HG02798 (cell line): ENCODE measurements at regions not wholly inside any gene's neighbourhood (a gene's known extent, or its start where the extent isn't known, plus 50 kb on each side); places are given as distances from the start of the nearest gene placed in this dataset.

Experiments
- ATAC-seq: cut with Tn5 transposase; IDR thresholded peaks from one replicate; pipeline ENCODE4 v1.9.1; 2021; ENCODE audit warnings: mild to moderate bottlenecking; ENCODE audit not compliant: unreplicated experiment, poor library complexity

DNA sequence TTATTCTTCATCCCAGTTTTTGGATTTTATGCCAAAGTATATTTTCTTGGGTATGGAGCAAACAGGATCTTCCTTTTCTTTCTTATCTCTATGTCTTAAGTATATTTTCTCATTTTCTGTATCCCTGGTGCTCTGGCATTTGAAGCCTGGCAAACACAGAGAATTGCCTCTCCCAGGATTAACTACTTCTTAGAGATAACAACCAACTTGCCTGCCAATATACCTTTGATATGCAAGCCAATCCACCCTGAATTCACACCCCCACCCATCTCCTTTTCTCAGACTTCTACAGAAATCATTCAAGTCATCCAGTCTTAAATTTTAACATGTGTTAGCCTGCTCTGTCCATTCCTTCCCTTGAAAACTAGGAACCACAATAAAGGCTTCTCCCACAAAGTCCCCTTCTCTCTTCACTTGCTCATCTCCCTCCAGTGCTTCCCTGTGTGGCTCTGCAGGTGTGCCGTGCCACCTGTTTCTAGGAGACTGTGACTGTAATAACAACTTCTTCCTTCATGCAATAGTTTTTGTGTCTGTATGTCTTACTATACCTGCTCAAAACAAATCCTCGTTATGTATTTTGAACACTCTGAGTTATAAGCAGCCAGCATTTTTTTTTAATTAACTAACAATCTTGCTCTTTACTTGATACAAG, 649.7 kb upstream of the RIOK2 start:
- ATAC-seq: no peak

DNA sequence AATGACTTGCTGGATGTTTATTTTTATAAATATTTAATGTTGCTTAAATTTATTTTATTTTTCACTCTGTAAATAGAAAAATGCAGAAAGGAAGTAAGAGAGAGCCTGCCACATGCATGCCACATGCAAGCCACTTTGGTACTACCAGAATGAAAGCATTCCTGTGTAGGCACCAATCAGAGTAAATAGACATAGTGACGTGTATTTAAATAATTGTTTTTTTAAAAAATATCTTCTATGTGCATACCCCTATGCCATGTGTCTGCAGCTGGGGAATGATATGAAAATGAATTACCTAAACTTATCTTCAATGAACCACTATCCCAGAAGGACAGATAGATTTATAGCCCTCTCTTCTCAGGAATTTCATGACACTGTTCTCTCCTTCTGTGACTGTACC, 651.5 kb upstream of the RIOK2 start:
- ATAC-seq: no peak

- ATAC-seq: no peak
Observed at GRCh38 chr5:97835112-97835511, 652.1 kb upstream of the RIOK2 start.

DNA sequence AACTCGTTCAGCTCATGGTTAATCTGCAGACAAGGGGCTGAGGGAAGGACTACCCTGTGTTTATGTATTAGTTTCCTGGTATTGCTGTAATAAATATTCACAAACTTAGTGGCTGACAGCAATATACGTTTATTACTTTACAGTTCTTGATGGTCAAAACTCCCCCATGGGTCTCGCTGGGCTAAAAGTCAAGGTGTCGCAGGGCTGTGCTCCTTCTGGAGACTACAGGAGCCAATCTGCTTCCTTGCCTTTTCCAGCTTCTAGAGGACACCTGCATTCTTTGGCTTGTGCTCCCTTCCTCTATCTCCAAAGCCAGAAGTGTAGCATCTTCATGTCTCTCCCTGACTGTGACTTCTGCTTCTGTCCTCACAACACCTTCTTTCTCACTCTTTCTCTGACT, 653.8 kb upstream of the RIOK2 start:
- ATAC-seq: no peak

DNA sequence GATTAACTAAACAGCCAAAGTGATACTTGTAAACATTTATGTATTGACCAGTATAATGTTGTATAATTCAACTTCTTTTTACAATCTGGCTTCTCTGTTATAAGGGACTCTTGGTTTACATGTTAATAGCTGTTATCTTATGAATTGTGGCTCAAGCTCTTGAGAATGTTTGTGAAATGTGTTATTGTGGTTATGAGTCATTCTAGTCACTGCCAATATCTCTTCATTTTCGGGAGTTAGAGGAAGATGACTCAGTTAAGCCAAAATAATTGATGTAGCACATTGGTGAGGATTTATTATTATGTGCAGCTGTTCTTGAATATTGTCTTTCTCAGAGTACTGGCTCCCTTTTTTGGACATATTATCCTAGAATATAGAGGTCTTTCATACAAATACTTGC, 655.2 kb upstream of the RIOK2 start:
- ATAC-seq: peak; percentile 88

DNA sequence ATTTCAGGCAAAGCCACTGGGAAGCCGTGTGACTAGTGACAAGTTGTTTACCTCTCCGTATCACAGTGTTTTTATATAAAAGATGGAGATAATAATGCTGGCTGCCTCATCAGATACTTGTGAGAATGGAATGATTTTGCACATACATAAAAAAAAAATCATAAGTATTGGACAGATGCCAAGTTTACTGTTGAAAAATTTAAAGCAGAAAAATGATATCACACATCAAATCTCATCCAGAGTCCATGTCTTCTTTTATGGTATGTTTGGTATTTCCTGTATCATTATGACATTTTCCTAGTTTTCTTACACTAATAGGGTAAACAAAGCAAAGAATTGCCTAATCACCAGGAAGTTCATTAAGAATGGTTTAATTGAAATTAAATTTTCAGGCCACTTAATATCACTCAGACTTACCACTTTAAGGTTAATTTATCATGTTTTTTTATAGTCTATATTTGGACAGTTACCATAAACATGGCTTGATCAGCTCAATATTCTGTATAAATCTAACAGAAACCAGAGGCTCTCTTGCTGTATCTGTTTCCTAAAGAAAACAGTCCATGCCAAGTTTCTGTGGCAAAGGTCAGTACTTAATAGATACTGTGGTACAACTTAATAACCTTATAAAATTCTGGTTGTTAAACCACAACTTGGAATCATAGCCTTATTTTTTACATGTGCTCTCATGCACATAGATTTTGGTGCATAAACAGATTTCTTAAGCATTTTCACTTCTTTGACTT, 656.5 kb upstream of the RIOK2 start:
- ATAC-seq: no peak

DNA sequence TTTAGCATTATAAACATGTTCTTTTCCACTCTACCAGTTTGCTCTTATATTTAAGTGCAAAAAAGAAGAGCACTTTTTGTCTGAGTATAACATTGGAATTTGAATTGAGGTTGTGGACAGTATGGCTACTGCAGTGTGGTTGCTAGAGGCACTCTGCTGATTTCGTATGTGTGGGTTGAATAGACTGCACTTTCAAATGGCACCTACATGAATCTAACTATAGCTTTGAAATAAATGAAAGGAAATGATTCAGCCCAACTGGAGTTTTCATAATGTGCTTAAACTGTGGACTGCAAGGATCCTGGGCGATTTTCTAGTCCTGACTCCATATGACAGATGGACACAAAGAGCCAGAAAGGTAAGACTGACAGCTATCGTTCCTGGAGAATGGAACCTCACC, 657.6 kb upstream of the RIOK2 start:
- peak; percentile 27 for ATAC-seq

DNA sequence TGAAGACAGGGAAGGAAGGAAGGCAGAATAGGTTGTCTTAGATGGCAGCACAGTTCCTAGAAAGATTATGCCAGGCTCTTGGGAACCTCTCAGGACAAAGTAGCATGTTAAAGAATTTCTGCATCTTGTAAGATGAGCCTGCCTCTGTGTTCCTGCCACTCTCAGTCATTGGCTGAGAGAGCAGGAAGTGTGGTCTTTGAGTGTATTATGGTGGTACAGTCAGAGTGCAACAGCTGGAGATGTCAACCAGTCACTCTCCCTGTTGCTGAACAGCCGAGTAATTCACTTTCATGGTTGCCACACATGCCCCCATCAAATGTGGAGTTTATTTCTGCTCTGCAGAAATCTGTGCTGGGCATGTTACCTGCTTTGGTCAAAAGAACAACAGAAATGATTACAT, 659.6 kb upstream of the RIOK2 start:
- ATAC-seq: no peak

GRCh38 chr5:97844797-97845196, 661.8 kb upstream of the RIOK2 start:
- no peak for ATAC-seq

GRCh38 chr5:97846643-97847042, 663.6 kb upstream of the RIOK2 start:
- no peak for ATAC-seq

DNA sequence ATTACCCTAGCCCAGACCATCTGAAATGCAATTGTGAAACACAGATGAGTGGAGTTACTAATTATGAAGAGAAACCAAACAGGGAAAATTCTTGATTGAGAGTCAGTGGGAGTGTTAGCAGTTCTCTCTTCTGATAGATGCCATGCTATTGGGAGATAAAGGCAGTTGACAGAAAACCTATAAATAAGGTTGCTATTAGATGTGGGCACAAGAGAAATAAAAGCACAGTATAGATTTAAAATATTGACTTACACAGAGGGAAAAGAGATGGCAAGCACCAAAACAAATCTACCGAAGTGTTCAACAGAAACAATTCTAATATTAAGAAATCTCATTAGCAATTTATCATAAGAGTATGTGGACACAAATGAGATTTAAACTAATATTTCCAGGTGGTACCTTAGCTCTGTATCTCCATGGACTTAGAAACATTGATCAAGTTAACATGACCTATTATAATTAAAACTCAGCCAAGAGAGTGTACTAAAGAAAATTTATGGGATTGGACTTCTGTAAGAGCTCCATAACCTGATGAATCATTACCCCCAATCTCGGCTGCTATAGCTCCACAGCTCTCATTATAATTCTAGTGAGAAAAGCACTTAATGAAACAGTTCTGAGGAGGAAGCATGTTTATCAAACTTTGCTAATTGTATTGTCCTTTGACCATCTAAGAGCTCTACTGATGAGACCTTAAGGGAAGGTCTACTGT, 665.0 kb upstream of the RIOK2 start:
- no peak for ATAC-seq

GRCh38 chr5:97851036-97851435, 668.0 kb upstream of the RIOK2 start:
- no peak for ATAC-seq

DNA sequence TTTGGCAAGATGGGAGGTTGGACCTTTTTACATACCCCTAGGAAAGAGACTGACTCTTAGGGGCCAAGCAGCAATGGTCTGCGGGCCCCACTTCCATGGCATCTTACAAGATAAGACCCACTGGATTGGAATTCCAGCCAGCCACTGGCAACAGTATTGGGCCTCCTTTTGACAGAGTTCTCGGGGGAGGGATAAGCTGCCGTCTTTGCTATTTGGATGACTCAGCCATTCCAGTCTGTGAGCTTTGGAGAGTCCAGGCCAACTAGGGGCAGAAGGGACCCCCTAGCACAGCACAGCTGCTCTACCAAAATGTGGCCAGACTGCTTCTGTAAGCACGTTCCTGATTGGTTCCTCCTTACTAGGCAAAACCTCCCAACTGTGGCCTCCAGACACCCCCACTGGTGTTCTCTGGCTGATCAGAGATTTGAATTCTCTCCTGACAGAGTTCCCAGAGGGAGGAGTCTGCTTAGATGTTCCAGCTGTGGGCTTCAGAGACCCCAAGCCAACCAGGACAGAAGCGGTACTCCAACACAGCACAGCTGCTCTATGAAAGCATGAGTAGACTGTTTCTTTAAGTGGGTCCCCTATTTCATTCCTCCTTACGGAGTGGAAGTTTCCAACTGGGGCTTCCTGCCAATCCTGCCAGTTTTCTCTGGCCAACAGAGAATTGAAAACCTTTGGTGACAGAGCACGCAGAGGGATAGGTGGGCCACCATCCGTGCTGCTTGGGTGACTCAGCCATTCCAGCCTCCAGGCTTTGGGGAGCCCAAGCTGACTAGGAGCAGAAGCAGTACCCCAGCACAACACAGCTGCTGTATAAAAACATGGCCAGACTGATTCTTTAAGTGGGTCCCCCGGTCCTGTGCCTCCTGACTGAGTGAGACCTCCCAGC, 672.1 kb upstream of the RIOK2 start:
- ATAC-seq: no peak

GRCh38 chr5:97874491-97874890, 691.4 kb upstream of the RIOK2 start:
- no peak for ATAC-seq

DNA sequence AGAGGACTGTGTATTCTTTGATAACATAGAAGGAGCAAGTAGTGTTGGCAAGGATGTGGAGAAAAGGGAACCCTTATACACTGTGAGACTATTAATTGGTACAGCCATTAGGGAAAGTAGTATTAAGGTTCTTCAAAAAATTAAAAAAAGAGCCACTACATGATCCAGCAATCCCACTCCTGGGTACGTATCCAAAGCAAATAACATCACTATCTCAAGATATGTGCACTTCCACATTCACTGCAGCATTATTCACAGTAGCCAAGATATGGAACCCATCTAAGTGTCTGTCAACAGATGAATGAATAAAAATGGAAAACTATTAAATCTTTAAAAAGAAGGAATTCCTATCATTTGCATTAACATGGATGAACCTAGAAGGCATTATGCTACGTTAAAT, 693.2 kb upstream of the RIOK2 start:
- ATAC-seq: no peak

- ATAC-seq: no peak
Observed at GRCh38 chr5:97877588-97877987, 694.5 kb upstream of the RIOK2 start.

DNA sequence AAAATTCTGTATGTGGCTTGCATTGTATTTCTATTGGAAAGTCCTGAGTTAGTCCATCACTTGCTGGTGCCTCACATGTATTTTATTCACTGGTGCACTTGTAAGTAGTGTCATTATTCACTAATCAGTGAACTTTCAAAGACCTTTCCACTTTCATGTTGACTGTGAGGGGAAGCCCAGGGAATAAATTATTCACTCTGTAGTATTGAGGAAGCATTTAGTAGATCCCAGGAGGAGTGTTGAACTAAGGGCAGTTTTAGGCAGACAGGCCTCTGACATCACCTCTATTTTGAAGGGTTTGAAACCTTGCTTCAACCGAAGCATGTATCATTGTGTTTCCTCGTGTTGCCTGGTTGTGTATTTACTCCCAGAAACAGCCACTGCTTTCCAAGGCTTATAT, 705.4 kb upstream of the RIOK2 start:
- ATAC-seq: peak; percentile 95

DNA sequence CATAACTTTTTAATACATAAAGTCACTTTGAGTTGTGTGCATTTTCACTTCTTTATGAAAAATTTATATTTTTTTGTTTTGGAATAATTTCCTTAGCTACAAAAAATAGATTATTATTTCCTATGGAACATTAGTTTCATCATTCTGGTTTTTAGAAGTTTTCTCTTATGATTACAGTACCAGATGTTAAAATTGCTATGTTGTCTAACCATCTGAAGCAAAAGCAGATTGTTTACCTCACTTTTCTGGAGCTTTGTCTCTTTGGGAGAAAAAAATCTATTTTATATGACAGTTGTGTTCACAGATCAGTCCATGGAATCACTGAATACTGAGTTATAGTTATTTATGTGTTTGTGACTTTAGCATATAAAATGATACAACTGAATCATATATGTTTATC, 708.9 kb upstream of the RIOK2 start:
- ATAC-seq: no peak

- no peak for ATAC-seq
Observed at GRCh38 chr5:97903742-97904141, 720.7 kb upstream of the RIOK2 start.

GRCh38 chr5:97906135-97906534, 723.1 kb upstream of the RIOK2 start:
- no peak for ATAC-seq
